ENCODE measurements at regions not wholly inside any gene's neighbourhood (a gene's known extent, or its start where the extent isn't known, plus 50 kb on each side); places are given as distances from the start of the nearest gene placed in this dataset.

GRCh38 chr1:184919892-184920291 is 54.4 kb downstream of the NIBAN1 start:
- Histone ChIP-seq H3K27me3 (ENCODE audit: control insufficient read depth, insufficient read depth, low read length) (no peaks in the 10 kb centered on the region), H3K36me3 (ENCODE audit: control insufficient read depth, insufficient read depth, low read length) (no peaks in the 10 kb centered on the region), H3K4me3 (ENCODE audit: low read depth, low read length) (no peak overlapping the region)
- DNase-seq (ENCODE audit: low read depth): no peak
- TF ChIP-seq, protein P1, sequence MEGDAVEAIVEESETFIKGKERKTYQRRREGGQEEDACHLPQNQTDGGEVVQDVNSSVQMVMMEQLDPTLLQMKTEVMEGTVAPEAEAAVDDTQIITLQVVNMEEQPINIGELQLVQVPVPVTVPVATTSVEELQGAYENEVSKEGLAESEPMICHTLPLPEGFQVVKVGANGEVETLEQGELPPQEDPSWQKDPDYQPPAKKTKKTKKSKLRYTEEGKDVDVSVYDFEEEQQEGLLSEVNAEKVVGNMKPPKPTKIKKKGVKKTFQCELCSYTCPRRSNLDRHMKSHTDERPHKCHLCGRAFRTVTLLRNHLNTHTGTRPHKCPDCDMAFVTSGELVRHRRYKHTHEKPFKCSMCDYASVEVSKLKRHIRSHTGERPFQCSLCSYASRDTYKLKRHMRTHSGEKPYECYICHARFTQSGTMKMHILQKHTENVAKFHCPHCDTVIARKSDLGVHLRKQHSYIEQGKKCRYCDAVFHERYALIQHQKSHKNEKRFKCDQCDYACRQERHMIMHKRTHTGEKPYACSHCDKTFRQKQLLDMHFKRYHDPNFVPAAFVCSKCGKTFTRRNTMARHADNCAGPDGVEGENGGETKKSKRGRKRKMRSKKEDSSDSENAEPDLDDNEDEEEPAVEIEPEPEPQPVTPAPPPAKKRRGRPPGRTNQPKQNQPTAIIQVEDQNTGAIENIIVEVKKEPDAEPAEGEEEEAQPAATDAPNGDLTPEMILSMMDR (IDR thresholded peaks at IDR 0.05; ENCODE audit: insufficient read depth, low read length, severe bottlenecking): no peak
- no peak for FAIRE-seq

GRCh38 chr1:184915463-184916090 is 58.7 kb downstream of the NIBAN1 start:
- FAIRE-seq (no peak), DNase-seq (ENCODE audit: low read depth) (no peak)
- H3K27me3 ChIP-seq (ENCODE audit: control insufficient read depth, insufficient read depth, low read length): no peaks in the 10 kb centered on the region
- H3K36me3 ChIP-seq (ENCODE audit: control insufficient read depth, insufficient read depth, low read length): no peaks in the 10 kb centered on the region
- TF ChIP-seq, protein P1 (IDR thresholded peaks at IDR 0.05; ENCODE audit: insufficient read depth, low read length, severe bottlenecking): no peak
- no peak overlapping the region for H3K4me3 ChIP-seq (ENCODE audit: low read depth, low read length)

DNA sequence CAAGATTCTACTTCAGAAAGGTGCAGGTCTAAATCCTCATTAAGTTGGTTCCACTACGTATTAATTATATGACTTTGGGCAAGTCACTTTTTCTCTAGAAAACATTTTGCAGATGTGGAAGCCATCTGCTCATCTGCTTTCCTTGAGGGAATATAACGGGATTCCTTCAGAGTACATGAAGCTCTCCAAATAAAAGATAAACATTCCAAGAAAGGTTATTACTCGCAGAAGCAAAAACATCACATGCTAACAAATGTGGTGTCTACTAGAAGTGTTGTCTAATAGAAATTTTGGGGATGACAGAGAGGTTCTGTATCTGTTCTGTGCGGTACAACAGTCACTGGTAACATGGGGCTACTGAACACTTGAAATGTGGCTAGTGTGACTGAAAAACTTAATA is 60.2 kb downstream of the NIBAN1 start:
- no peak overlapping the region for H3K4me3 ChIP-seq (ENCODE audit: low read depth, low read length)
- FAIRE-seq: no peak
- no peaks in the 10 kb centered on the region for H3K36me3 ChIP-seq (ENCODE audit: control insufficient read depth, insufficient read depth, low read length)
- no peak for DNase-seq (ENCODE audit: low read depth)
- no peaks in the 10 kb centered on the region for H3K27me3 ChIP-seq (ENCODE audit: control insufficient read depth, insufficient read depth, low read length)
- TF ChIP-seq, protein P1 (IDR thresholded peaks at IDR 0.05; ENCODE audit: insufficient read depth, low read length, severe bottlenecking): no peak

DNA sequence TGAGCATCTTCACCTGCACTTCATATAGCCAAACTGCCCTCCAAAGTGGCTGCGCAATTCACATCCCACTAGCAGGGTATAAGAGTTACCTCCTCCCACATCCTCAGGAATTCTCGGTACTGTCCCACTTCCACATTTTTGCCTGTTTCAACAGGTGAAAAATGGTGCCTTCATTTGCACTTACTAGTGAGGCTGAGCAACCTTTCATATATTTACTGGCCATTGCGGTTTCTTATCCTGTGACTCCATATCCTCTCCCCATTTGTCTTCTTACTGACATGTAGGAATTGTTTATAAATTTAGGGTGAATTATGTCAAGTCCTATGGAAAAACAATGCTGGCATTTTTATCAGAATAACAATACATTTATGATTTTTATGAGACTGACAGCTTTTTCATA is 61.9 kb downstream of the NIBAN1 start:
- Histone ChIP-seq H3K4me3 (ENCODE audit: low read depth, low read length) (no peak overlapping the region), H3K27me3 (ENCODE audit: control insufficient read depth, insufficient read depth, low read length) (peaks cover 2% of the 10 kb centered on the region), H3K36me3 (ENCODE audit: control insufficient read depth, insufficient read depth, low read length) (no peaks in the 10 kb centered on the region)
- FAIRE-seq: no peak
- TF ChIP-seq, protein P1 (IDR thresholded peaks at IDR 0.05; ENCODE audit: insufficient read depth, low read length, severe bottlenecking): no peak
- DNase-seq (ENCODE audit: low read depth): no peak

- Histone ChIP-seq H3K27me3 (ENCODE audit: control insufficient read depth, insufficient read depth, low read length) (peaks cover 2% of the 10 kb centered on the region), H3K4me3 (ENCODE audit: low read depth, low read length) (no peak overlapping the region), H3K36me3 (ENCODE audit: control insufficient read depth, insufficient read depth, low read length) (no peaks in the 10 kb centered on the region)
- TF ChIP-seq, protein P1 (IDR thresholded peaks at IDR 0.05; ENCODE audit: insufficient read depth, low read length, severe bottlenecking): no peak
- DNase-seq (ENCODE audit: low read depth): no peak
- FAIRE-seq: no peak
Observed at GRCh38 chr1:184911830-184912229, 62.5 kb downstream of the NIBAN1 start.

Data from bronchial epithelial cell (primary cell).